GM18858 (cell line): ENCODE measurements at regions not wholly inside any gene's neighbourhood (a gene's known extent, or its start where the extent isn't known, plus 50 kb on each side); places are given as distances from the start of the nearest gene placed in this dataset.
"Not testable (repeated sequence)": the region's sequence is repeated elsewhere in the genome, so short reads cannot be mapped to it uniquely, and the experiment has no call there.

Source experiments
- ATAC-seq: cut with Tn5 transposase; IDR thresholded peaks from one replicate; pipeline ENCODE4 v1.9.1; 2021; ENCODE audit not compliant: unreplicated experiment

DNA sequence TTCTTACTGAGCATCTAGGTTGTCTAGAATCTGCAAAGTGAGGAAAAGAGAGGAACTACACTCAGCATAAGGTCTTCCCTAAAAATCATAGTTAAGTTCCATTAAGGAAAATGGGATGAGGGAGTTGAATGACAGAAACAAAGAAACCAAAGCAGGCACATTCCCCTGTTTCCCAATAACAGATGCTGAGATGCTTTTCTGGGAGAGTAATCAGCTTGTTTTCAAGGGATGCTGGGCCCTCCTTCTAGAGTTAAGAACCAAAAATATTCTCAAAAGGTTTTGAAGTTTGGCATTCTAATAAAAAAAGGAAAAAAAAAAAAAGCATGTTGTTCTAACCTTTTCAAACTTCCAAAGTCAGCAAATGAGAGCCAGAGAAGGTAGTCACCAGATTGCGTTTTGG, 105.2 kb upstream of the ZNF648 start:
- ATAC-seq: no peak

DNA sequence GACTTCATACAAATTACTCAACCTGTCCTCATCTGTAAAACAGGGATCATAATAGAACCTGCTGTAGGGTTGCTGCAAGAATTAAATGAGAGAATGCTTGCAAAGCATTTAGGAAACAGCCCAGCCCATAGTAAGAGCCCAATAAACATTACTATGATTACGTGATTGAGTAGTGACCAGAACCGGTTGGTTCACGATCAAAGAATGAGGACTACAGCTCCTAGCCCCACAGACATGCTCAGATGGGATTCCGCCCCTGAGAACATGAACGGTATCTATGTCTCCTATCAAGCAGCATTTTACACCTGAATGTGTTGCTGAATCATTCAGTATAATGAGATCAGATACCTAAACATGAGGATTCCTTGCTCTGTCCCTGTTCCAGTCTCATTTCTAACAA, 104.8 kb upstream of the ZNF648 start:
- no peak for ATAC-seq

DNA sequence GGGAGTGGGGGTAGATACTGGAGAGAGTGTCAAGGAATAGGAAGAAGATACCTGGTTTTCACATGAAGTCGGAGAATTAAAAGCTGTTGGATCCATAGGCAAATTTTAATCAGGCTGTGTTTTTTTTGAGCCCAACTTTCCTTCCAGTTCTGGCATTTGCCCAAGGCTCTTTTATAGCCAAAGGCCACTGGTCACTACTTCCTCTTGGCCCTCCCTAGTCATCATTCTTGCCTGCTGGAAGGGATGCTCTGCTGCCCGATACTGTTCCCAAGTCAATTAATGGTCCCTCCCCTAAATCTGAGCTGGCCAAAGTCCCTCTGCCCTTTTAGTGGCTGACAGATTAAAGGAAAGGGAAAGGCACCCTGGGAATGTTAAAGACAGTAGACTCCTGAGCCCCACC, 102.8 kb upstream of the ZNF648 start:
- ATAC-seq: no peak

DNA sequence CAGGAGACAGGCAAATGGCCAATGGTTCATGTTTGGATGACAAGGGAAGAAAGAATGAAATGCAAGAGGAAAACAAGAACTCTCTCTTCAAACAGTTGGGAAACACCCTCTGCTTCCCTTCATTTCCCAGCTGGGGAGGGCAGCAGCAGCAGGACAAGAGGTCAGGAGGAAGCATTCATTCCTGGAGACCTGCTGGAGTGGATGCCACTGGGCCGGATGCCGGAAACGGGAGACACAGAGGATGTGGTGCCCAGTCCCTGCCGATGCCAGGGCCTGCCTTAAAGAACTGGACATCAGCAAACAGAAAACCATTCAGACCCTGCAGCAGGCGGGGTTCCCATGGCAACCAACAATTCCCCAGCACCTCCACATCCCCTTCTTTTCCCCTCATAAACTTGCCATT, 102.3 kb upstream of the ZNF648 start:
- no peak for ATAC-seq

DNA sequence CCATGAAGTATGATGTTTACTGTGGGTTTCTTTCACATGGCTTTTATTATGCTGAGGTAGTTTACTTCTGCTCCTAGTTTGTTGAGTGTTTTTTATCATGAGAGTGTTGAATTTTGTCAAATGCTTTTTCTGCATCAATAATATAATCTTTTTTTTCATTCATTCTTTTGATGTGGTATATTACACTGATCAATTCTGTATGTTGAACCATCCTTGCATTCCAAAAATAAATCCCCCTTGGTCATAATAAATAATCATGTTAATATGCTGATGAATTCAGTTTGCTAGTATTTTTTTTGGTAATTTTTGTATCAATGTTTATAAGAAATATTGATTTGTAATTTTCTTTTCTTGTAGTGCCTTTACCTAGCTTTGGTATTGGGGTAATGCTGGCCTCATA, 97.9 kb upstream of the ZNF648 start:
- no peak for ATAC-seq

DNA sequence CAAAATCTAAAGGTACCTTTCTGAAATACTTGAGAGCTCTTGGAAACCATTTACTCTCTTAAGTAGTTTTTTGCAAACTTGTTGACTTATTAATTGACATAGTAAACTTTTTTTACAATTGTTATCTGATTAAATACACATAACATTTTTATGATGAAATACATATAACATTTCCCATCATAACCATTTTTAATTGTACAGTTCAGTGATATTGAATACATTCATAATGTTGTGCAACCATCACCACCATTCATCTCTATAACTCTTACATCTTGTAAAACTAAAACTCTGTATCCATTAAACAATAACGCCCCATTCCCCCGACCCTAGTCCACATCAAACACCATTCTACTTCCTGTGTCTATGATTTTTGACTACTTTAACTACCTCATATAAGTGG, 95.7 kb upstream of the ZNF648 start:
- no peak for ATAC-seq

DNA sequence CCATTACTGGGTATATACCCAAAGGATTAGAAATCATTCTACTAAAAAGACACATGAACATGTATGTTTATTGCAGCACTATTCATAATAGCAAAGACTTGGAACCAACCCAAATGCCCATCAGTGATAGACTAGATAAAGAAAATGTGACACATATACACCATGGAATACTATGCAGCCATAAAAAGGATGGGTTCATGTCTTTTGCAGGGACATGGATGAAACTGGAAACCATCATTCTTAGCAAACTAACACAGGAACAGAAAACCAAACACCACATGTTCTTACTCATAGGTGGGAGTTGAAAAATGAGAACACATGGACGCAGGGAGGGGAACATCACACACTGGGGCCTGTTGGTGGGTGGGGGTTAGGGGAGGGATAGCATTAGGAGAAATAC, 92.9 kb upstream of the ZNF648 start:
- not testable (repeated sequence) for ATAC-seq

DNA sequence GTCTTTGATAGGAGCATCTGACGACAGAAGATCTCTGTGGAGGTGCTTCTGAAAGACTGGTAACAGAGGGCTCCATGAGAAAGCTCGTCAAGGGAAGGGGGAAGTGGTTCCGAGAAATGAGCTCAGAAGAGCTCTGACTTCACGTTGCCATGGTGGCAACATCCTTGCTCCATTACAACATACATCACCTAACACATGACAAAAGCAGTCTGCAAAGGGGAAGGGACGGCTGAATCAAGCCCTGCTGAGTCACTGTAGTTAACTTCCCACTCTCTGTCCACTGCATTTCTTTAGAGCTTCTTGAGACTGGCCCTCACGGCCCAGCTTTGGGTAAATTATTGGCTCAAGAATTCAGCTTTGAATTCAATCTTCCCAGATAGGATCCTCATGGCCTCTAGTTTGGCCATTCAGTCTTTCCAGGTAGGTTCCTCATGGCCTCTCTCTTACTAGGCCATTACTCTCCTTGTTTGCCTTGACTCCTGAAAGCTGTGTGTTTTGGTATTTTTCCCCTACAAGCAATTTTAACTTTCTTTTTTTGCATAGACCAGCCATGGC, 88.0 kb upstream of the ZNF648 start:
- no peak for ATAC-seq

DNA sequence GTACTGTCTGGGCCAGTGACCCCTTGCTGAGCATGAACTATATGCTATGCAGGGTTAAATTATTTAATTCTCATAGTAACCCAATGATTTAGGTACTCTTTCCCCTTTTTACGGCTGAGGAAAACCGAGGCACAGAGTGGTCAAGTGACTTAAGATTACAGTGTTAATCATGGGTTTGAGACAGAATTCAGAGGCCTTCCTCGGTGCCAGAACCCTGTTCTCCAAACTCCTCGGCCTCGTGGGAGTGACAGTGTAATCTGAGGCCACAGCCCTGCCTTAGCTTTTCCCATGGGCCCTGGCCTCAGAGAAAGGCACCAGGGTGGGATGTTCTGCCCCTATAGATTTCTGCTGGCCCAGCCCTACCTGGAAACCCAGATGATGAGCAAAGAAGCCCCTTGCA, 86.4 kb upstream of the ZNF648 start:
- ATAC-seq: no peak

DNA sequence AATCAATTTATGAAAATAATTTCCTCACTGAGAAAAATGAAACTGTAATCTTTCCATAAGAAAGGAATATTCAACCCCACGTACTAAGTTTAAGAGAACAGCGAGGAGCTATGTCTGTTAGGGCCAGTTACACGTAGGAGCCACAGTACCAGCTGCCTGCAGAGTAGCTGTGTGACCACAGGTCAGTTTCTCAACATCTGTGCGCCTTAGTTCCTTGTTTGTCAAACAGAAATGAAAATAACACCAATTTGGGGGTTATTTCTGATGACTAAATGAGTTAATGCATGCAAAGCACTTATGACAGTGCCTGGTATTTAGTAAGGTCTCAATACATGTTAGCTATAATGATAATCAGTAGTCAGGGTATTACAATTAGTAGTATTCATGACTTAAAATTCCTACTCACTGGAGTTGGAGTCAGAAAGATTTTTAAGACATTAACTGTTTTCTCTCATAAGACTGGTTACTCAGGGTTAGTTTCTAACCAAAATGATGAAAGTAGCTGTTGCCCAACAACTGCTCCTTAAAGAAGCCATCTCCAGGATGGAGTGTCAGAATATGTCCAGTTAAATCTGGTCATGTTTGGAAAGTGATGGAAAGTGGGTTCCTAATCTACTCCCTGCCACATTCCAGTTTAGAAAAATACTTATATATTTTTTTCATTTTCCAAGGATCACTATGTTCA, 85.8 kb upstream of the ZNF648 start:
- peak; percentile 87 for ATAC-seq

DNA sequence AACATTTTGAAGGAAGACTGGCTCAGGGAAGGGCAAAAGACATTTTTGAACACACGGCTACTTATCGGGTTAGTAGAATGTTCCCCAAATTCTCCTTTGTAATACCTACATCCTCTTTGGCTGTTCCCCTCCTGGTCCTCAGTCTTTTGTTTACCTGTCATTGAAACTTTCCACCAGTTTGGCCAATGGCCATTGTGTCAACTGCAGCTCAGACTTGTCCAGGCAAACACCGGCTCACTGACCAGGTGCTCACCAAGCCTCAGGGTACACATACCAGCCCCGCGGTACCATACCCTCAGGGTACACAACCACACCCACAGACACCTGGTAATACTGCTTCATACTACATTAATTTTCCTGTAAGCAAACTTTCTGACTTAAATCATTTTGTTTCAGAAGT, 84.8 kb upstream of the ZNF648 start:
- no peak for ATAC-seq

DNA sequence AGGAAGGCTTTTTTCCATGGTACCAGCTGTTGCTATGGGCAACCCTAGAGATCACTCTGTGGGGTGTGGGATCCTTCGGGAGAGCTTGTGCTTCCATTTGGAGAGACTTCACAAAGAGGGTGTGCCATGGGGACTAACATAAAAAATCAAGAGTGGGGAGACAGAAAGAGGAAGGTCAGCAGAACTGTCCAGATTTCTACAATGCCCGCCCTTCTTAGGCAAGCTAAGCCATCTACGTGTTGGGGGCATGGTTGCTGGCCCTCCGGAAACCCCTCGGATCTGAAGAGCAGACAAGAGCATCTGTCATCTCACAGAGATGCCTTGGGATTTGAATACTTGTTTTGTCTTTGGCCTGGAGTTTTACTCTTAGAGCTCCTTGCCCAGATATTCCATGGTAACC, 83.9 kb upstream of the ZNF648 start:
- ATAC-seq: no peak

DNA sequence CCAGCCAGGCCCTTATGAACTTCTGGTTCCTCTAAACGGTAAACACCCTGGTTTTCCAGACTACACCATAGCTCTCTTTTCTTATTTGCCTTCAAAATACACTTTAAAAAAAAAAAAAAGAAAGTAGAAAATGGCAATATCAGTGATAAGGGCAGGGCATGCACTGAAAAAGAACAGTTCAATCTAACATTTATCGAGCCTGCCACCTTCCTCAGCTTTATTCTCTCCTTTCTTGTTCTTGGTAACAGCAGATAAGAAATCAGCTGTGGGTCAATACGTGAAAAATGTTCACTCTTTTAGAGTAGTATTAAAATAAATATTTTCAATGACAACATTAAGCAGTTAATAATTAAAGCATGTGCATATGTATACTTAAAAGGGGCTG, 83.1 kb upstream of the ZNF648 start:
- ATAC-seq: no peak

DNA sequence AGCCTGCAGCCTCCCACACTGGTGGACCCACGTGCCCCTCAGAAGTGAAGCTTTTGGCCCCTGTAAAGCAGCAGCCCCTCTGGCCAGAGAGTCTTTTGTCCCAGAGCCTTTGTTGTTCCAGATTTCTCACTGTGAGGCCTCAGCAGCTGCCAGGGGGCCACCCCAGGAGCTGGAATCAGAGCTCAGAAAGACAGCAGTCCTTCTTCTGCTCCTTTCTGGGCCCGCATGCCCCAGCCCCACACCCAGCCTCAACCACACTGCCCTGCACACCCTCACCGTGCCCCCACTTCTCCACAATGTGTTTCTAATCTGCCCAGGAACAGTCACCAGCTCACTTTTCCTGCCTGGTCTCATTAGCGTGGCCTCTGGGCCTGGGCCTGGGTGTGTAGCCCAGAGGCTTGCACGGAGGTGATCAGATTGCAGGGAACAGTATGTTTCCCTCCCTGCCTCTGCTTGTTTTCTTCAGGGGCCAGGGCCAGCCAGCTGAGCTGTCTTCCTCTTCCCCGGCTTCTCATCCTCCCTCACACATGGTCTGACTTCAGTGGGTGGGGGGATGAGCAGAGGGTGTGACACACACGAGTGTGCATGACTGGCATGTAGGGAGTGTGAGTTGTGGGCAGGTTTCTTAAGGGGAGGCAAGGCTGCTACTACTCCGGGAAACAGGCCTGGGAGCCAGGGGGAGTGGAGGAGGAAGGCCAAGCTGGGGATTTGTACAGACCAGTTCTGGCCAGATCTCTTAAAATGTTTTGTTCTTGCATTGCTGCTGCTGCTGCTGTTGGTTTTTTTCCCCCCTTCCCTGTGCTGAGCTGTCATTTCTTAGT, 82.5 kb upstream of the ZNF648 start:
- ATAC-seq: no peak

DNA sequence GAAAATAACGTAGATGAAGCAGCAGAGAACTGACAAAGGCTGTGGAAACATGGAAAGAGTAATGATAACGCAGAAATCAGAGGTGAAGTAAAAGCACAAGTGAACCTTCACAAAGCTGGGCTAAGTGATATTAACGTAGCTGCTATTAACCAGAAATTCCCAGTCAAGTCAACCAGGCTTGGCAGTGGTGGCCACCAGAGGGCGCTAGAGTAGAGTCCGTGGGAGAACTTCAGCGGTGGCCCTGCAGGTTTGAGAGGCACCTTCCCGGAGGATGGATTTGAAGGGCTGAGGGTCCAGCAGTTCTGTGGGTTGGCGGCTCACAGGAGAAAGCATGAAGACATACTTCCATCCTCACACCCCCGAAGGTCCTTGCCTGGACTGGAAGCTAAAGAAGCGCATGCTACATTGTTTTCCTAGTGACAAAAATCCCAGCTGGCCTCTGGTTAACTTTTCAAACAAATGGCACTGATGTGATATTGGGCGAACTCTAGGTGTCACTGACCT, 81.7 kb upstream of the ZNF648 start:
- ATAC-seq: no peak

DNA sequence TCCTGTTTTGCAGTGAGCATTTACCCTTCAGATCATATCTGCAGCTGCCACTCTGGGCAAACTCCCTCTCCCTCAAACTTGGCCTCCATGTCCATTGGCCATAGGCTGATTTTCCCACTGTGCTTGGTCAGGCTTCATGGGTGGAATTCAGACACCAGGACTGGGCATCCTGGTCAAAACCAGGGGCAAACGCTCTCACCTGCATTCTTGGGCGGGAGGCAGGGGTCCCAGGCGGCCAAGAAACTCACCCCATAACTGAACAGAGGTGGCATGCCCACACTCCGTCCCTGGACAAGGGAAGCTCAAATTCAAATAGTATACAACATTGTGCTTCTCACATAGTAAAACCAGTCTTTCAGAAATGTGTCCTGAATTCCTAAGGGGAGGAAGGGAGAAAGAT, 81.1 kb upstream of the ZNF648 start:
- ATAC-seq: no peak

DNA sequence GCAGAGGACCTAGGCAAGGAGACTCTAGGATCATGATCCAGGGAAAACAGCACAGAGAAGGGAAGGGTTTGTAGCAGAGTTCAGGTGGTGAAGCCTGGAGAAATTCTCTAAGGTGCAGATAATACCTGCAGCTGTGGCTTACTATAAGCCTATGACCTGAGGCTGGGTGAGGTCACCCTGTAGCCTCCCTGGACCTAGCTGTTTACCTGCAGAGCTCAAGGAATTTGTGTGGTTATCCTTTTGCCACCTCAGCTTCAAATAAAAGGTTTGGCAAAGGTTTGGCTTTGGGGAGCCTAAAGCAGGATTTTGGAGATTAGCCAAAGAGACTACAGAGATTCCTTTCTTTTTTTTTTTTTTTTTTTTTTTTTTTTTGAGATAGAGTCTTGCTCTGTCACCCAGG, 79.5 kb upstream of the ZNF648 start:
- ATAC-seq: no peak

DNA sequence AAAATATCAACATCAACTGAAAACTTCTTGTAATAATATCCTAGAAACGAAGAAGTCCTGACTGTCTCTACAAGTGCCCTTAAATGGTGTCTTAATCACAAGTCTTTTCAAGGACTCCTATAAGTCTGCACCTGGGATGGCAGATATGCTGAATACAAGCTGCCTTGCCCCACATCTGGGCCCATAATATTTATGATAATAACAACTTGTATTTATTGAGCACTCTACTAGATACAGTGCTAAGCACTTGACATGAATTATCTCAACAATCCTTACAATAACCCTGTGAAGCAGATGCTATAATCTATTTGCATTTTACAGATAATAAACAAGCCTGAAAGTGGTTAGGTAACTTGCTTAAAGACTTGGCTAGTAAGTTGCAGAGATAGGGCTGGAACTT, 78.0 kb upstream of the ZNF648 start:
- no peak for ATAC-seq

DNA sequence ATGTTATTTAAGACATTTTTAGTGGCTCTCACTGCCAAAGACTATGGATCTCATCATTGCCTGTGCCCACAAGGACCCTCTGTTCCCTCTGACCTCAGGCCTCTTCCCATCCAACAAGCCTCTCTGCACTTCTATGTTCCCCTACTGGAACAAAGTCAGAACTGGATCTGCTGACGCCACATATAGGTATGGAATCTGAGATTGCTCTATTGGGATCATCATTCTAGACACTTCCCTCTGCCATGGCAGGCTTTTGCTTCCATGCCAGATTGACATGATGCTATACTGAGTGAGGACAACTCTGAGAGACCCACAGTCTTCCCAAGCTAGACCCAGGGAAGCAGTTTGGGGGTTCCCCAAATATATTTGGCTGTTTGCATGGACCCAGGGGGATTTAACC, 76.0 kb upstream of the ZNF648 start:
- no peak for ATAC-seq

DNA sequence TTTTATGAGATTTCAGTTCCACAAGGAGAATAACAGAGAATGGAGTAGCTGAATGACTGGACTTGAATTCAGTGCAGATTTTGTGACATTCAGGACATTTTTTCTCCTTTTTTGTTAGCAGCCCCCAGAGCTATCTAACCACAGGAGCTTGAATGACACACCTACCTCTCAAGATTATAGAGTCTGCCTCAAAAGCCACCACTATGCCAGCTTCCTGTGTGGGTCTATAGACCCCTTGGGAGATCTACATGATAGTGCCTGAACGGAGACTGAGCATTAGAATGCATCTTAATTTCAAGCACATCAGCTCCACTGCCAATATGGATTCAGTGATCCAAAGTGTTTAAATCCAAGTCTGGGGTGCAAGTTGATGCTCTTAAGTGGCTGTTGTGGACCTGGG, 74.4 kb upstream of the ZNF648 start:
- ATAC-seq: no peak

DNA sequence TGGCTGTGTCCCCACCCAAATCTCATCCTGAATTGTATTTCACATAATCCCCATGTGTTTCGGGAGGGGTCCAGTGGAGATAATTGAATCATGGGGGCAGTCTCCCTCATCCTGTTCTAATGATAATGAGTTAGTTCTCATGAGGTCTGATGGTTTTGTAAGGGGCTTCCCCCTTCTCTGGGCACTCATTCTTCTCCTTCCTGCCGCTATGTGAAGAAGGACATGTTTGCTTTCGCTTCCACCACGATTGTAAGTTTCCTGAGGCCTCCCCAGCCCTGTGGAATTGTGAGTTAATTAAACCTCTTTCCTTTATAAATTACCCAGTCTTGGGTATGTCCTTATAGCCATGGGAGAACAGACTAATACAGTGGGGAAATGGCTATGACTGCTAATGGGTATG, 72.7 kb upstream of the ZNF648 start:
- ATAC-seq: no peak

DNA sequence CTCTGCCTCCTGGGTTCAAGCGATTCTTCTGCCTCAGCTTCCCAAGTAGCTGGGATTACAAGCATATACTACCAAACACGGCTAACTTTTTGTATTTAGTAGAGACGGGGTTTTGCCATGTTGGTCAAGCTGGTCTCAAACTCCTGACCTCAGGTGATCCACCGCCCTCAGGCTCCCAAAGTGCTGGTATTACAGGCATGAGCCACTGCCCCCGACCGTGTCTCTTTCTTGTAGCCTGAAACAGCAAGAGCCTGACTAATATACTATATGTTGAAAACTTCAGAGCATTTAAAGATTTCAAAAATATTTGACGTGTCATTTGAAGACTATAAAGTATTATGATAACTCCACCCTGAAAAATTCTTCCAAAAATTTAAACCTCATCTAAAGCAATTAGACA, 71.7 kb upstream of the ZNF648 start:
- ATAC-seq: no peak
